Neural progenitor cell (in vitro differentiated cells): ENCODE measurements at regions not wholly inside any gene's neighbourhood (a gene's known extent, or its start where the extent isn't known, plus 50 kb on each side); places are given as distances from the start of the nearest gene placed in this dataset.

Source experiments
- DNase-seq: peaks from one replicate; pipeline ENCODE4 v3.0.0-alpha.2; 2016; ENCODE audit warnings: low spot score
- H2AFZ ChIP-seq: fragments of 200-600 bp; sonication (generic); replicated peaks from 2 replicates; pipeline ENCODE4 v1.6.1; 2016; ENCODE audit warnings: antibody characterized with exemption
- H3F3A ChIP-seq: fragments of 200-600 bp; sonication (generic); 2 replicates; pipeline ENCODE4 v1.6.1; 2016; ENCODE audit warnings: antibody characterized with exemption, low read depth
- H3K27ac ChIP-seq: fragments of 200-600 bp; sonication (generic); 2 replicates; pipeline ENCODE4 v1.5.1; 2016; ENCODE audit warnings: mild to moderate bottlenecking
- H3K27me3 ChIP-seq: fragments of 200-600 bp; sonication (generic); 2 replicates; pipeline ENCODE4 v1.6.1; 2016; ENCODE audit warnings: mild to moderate bottlenecking, moderate library complexity
- H3K36me3 ChIP-seq: fragments of 200-600 bp; sonication (generic); 2 replicates; pipeline ENCODE4 v1.5.1; 2016
- H3K4me1 ChIP-seq: fragments of 200-600 bp; sonication (generic); 2 replicates; pipeline ENCODE4 v1.6.1; 2016; ENCODE audit warnings: mixed run types
- H3K4me2 ChIP-seq: fragments of 200-600 bp; sonication (generic); 2 replicates; pipeline ENCODE4 v1.6.1; 2016
- H3K4me3 ChIP-seq: fragments of 200-600 bp; sonication (generic); 2 replicates; pipeline ENCODE4 v1.5.1; 2016
- H3K79me2 ChIP-seq: fragments of 200-600 bp; sonication (generic); 2 replicates; pipeline ENCODE4 v1.6.1; 2016; ENCODE audit warnings: low read depth
- H3K9ac ChIP-seq: fragments of 200-600 bp; sonication (generic); 2 replicates; pipeline ENCODE4 v1.6.1; 2016
- H3K9me3 ChIP-seq: fragments of 200-600 bp; sonication (generic); 2 replicates; pipeline ENCODE4 v1.5.1; 2016; ENCODE audit warnings: low read depth
- H4K20me1 ChIP-seq: fragments of 200-600 bp; sonication (generic); 2 replicates; pipeline ENCODE4 v1.6.1; 2016; ENCODE audit warnings: low read depth
- H3K27ac Mint-ChIP-seq: 3 replicates; pipeline ENCODE4 v1.8.0; 2021; ENCODE audit warnings: mixed read lengths
- H3K27me3 Mint-ChIP-seq: 2 replicates; pipeline ENCODE4 v1.8.0; 2022; ENCODE audit warnings: low read depth, mild to moderate bottlenecking, inconsistent platforms, moderate library complexity, mixed read lengths; ENCODE audit not compliant: insufficient read depth
- H3K36me3 Mint-ChIP-seq: 3 replicates; pipeline ENCODE4 v1.8.0; 2021; ENCODE audit warnings: mixed read lengths
- H3K4me1 Mint-ChIP-seq: 3 replicates; pipeline ENCODE4 v1.8.0; 2021; ENCODE audit warnings: mixed read lengths
- H3K4me3 Mint-ChIP-seq: 3 replicates; pipeline ENCODE4 v1.8.0; 2021; ENCODE audit warnings: mild to moderate bottlenecking, moderate library complexity, mixed read lengths
- H3K9me3 Mint-ChIP-seq: 3 replicates; pipeline ENCODE4 v1.8.0; 2020; ENCODE audit warnings: mixed read lengths
- CTCF ChIP-seq: fragments of 200-600 bp; sonication (generic); IDR thresholded peaks from 2 replicates; pipeline ENCODE4 v1.5.1; 2017; ENCODE audit warnings: antibody characterized with exemption, mild to moderate bottlenecking
- EZH2 ChIP-seq: fragments of 200-600 bp; sonication (generic); IDR thresholded peaks from 2 replicates; pipeline ENCODE4 v1.6.1; 2017; ENCODE audit warnings: antibody characterized with exemption, mild to moderate bottlenecking, moderate library complexity
- EZH2phosphoT487 ChIP-seq: fragments of 200-600 bp; sonication (generic); IDR thresholded peaks from 2 replicates; pipeline ENCODE4 v1.6.1; 2017; ENCODE audit warnings: antibody characterized with exemption

DNA sequence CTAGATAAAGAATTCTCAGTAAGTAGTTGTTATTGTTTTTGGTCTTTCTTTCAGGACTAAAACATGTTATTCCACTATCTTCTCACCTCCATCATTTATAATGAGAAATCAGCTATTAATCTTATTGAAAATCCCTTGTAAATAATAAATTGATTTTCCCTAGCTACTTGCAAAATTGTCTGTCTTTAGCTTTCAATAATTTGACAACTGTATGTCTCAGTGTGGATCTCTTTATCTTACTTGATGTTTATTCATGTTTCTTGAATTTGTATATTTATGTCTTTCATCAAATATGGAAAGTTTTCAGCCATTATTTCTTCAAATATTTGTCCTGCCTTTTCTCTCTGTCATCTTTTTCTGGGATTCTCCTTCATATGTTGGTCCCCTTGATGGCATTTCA, 117.1 kb upstream of the ANTXRL start:
- no peak overlapping the region for H3K9ac ChIP-seq
- no peaks in the 10 kb centered on the region for H3K27me3 ChIP-seq
- TF ChIP-seq EZH2phosphoT487 (no peak), CTCF (no peak), EZH2 (no peak)
- peaks cover 4% of the 10 kb centered on the region for H3K9me3 Mint-ChIP-seq
- no peaks in the 10 kb centered on the region for H3K79me2 ChIP-seq
- DNase-seq, result no peak
- peaks cover 2% of the 10 kb centered on the region for H3K27me3 Mint-ChIP-seq
- H3K27ac ChIP-seq, result no peak overlapping the region
- H3K27ac Mint-ChIP-seq, result no peak overlapping the region
- H3F3A ChIP-seq, result no peaks in the 10 kb centered on the region
- no peaks in the 10 kb centered on the region for H3K36me3 ChIP-seq
- H2AFZ ChIP-seq, result no peak overlapping the region
- H3K9me3 ChIP-seq, result peaks cover 5% of the 10 kb centered on the region
- no peaks in the 10 kb centered on the region for H4K20me1 ChIP-seq
- no peaks in the 10 kb centered on the region for H3K36me3 Mint-ChIP-seq
- no peak overlapping the region for H3K4me3 ChIP-seq
- no peaks in the 10 kb centered on the region for H3K4me1 Mint-ChIP-seq
- no peak overlapping the region for H3K4me3 Mint-ChIP-seq
- H3K4me1 ChIP-seq, result no peaks in the 10 kb centered on the region
- H3K4me2 ChIP-seq, result no peak overlapping the region

DNA sequence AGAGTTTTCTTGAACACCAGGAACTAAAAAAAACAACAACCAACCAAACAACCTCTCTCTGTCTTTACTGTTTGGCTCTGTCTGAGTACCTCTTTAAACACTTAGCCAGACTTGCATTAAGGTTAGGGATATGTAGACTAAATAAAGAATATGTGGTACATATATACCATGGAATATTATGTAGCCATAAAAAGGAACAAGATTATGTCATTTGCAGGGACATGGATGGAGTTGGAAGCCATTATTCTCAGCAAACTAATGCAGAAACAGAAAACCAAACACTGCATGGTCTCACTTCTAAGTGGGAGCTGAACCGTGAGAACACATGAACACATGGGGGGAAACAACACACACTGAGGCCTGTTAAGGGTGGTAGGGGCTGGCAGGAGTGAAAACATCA, 116.0 kb upstream of the ANTXRL start:
- Histone ChIP-seq H3K4me2 (no peak overlapping the region), H3K79me2 (no peaks in the 10 kb centered on the region), H3K4me1 (no peaks in the 10 kb centered on the region), H3K36me3 (no peaks in the 10 kb centered on the region), H2AFZ (no peak overlapping the region), H4K20me1 (no peaks in the 10 kb centered on the region), H3K9ac (no peak overlapping the region), H3K9me3 (peaks cover 5% of the 10 kb centered on the region), H3K27ac (no peak overlapping the region), H3K27me3 (no peaks in the 10 kb centered on the region), H3K4me3 (no peak overlapping the region), H3F3A (no peaks in the 10 kb centered on the region)
- Mint-ChIP-seq H3K9me3 (peaks cover 4% of the 10 kb centered on the region), H3K27ac (no peak overlapping the region), H3K36me3 (no peaks in the 10 kb centered on the region), H3K27me3 (peaks cover 2% of the 10 kb centered on the region), H3K4me3 (no peak overlapping the region), H3K4me1 (no peaks in the 10 kb centered on the region)
- no peak for TF ChIP-seq CTCF
- DNase-seq, result no peak

- Histone ChIP-seq H3K36me3 (no peaks in the 10 kb centered on the region), H3K79me2 (no peaks in the 10 kb centered on the region), H2AFZ (no peak overlapping the region), H3K9ac (no peak overlapping the region), H4K20me1 (no peaks in the 10 kb centered on the region), H3K4me3 (no peak overlapping the region), H3K4me1 (no peaks in the 10 kb centered on the region), H3K9me3 (peaks cover 5% of the 10 kb centered on the region), H3K27me3 (no peaks in the 10 kb centered on the region), H3F3A (no peaks in the 10 kb centered on the region), H3K4me2 (no peak overlapping the region), H3K27ac (no peak overlapping the region)
- Mint-ChIP-seq H3K27ac (no peak overlapping the region), H3K9me3 (peaks cover 4% of the 10 kb centered on the region), H3K27me3 (peaks cover 2% of the 10 kb centered on the region), H3K4me1 (no peaks in the 10 kb centered on the region), H3K4me3 (no peak overlapping the region), H3K36me3 (no peaks in the 10 kb centered on the region)
- DNase-seq, result no peak
- TF ChIP-seq EZH2phosphoT487 (no peak), EZH2 (no peak), CTCF (no peak)
These were observed 115.1 kb upstream of the ANTXRL start for GRCh38 chr10:46171661-46172060.

DNA sequence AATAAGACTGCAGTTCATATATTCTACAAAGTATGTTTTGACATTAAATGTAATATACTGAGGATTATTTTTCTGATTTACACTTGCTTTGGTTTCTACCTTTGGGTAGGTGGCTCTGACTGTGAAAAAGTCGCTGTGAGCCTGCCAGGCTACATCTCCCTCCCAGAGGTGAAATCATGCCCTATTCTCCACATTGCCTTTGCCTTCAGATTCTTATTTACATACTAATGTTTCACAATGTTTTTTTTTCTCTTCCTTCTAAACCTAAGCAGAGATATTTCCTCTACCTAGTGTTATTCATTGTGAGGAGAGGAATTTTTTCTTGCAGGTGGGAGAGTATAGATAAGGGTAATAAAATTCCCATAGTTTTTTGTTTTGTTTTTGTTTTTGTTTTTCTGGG, 111.5 kb upstream of the ANTXRL start:
- no peaks in the 10 kb centered on the region for H3K79me2 ChIP-seq
- no peaks in the 10 kb centered on the region for H3K9me3 ChIP-seq
- TF ChIP-seq EZH2 (no peak), EZH2phosphoT487 (no peak), CTCF (no peak)
- Mint-ChIP-seq H3K36me3 (no peaks in the 10 kb centered on the region), H3K27ac (no peak overlapping the region), H3K4me3 (no peak overlapping the region), H3K27me3 (peaks cover 2% of the 10 kb centered on the region), H3K9me3 (no peaks in the 10 kb centered on the region), H3K4me1 (no peaks in the 10 kb centered on the region)
- no peak overlapping the region for H2AFZ ChIP-seq
- no peak overlapping the region for H3K9ac ChIP-seq
- no peak overlapping the region for H3K4me3 ChIP-seq
- no peak overlapping the region for H3K27ac ChIP-seq
- H4K20me1 ChIP-seq, result no peaks in the 10 kb centered on the region
- no peaks in the 10 kb centered on the region for H3K27me3 ChIP-seq
- no peaks in the 10 kb centered on the region for H3F3A ChIP-seq
- no peaks in the 10 kb centered on the region for H3K36me3 ChIP-seq
- no peaks in the 10 kb centered on the region for H3K4me1 ChIP-seq
- no peak overlapping the region for H3K4me2 ChIP-seq
- no peak for DNase-seq
